Motor neuron (in vitro differentiated cells): ENCODE measurements at regions not wholly inside any gene's neighbourhood (a gene's known extent, or its start where the extent isn't known, plus 50 kb on each side); places are given as distances from the start of the nearest gene placed in this dataset.

Experiments used
- ATAC-seq, 8 experiments: fragments of 200-7000 bp; cut with Tn5 transposase; replicated peaks in 6 of 8; 2 replicates each; pipeline ENCODE4 v1.8.0; 2021; ENCODE audit warnings: mild to moderate bottlenecking in 8 of 8, moderate library complexity in 8 of 8
- H3K27ac ChIP-seq, 2 donors: fragments of 250-450 bp; sonication (Bioruptor Pico); 2 replicates each; pipeline ENCODE4 v1.9.0; 2021; ENCODE audit warnings: antibody characterized with exemption in 2 of 2, mild to moderate bottlenecking in 2 of 2, moderate library complexity in 1 of 2
- H3K4me1 ChIP-seq, 2 donors: fragments of 250-450 bp; sonication (Bioruptor Pico); replicated peaks in 1 of 2; 2 replicates each; pipeline ENCODE4 v1.6.1; 2021; ENCODE audit warnings: antibody characterized with exemption in 2 of 2, mild to moderate bottlenecking in 2 of 2, moderate library complexity in 1 of 2
- H3K4me3 ChIP-seq, 5 donors: fragments of 250-450 bp; sonication (Bioruptor Pico); 2 replicates each; pipeline ENCODE4 v1.9.0; 2021; ENCODE audit warnings: antibody characterized with exemption in 5 of 5, mild to moderate bottlenecking in 5 of 5, moderate library complexity in 4 of 5
- WGBS, 10 experiments: fragments of 450-650 bp; shearing (Covaris generic); methylation state at CpG; one replicate each; pipeline ENCODE4 v1.0.0; 2022; 5-methylcytosine and 5-hydroxymethylcytosine counted together
- in situ Hi-C, 9 experiments: fragments of 400-800 bp; cut with MboI; loops; one replicate each; pipeline ENCODE4 v1.15.0; 2021; ENCODE audit warnings: low sequenced_read_pairs in 9 of 9, low pct_unique_long_range_greater_than_20kb in 2 of 9; ENCODE audit not compliant: unreplicated experiment in 9 of 9

- 0 to 88% (median 44%) methylated on average over 1 of the region's 1 CpG; no CpG with 5 or more reads in 6 of the 10 experiments for WGBS, 10 experiments
- no peak overlapping the region for H3K4me3 ChIP-seq
- ATAC-seq, result peak in 4 of 8 experiments; percentile 48 to 60 (median 54)
- no peak overlapping the region for H3K27ac ChIP-seq
- in situ Hi-C loops, result no loop called here
- H3K4me1 ChIP-seq, result no peaks in the 10 kb centered on the region
Measured at GRCh38 chr2:114170070-114170469, 272.4 kb upstream of the DPP10 start.

- Histone ChIP-seq H3K4me3 (no peak overlapping the region), H3K27ac (no peak overlapping the region), H3K4me1 (no peaks in the 10 kb centered on the region)
- WGBS, 10 experiments, result 0 to 78% (median 65%) methylated on average over 1 of the region's 1 CpG
- ATAC-seq, result no peak
- in situ Hi-C loops, result no loop called here
Measured at GRCh38 chr2:114175507-114175906, 266.9 kb upstream of the DPP10 start.

GRCh38 chr2:114185501-114185900 lies 256.9 kb upstream of the DPP10 start:
- no peak for ATAC-seq
- Histone ChIP-seq H3K27ac (no peak overlapping the region), H3K4me1 (no peaks in the 10 kb centered on the region), H3K4me3 (no peak overlapping the region)
- in situ Hi-C loops, result no loop called here
- 0 to 100% (median 94%) methylated on average over 1 to 2 of the region's 2 CpGs; no CpG with 5 or more reads in 3 of the 10 experiments for WGBS, 10 experiments

- peak in 1 of 8 experiments; percentile 31 for ATAC-seq
- H3K4me3 ChIP-seq, result no peak overlapping the region
- WGBS, 10 experiments, result 0 to 100% (median 69%) methylated on average over 1 to 3 of the region's 5 CpGs; no CpG with 5 or more reads in 2 of the 10 experiments
- in situ Hi-C loops, result no loop called here
- H3K27ac ChIP-seq, result no peak overlapping the region
- no peaks in the 10 kb centered on the region for H3K4me1 ChIP-seq
Measured at GRCh38 chr2:114192362-114192761, 250.1 kb upstream of the DPP10 start.

GRCh38 chr2:114201781-114202180 lies 240.7 kb upstream of the DPP10 start:
- WGBS, 10 experiments, result 17 to 100% (median 73%) methylated on average over 1 to 3 of the region's 3 CpGs
- ATAC-seq, result no peak
- Histone ChIP-seq H3K4me3 (no peak overlapping the region), H3K27ac (no peak overlapping the region), H3K4me1 (no peaks in the 10 kb centered on the region)
- in situ Hi-C loops, result no loop called here

GRCh38 chr2:114203679-114204078 lies 238.8 kb upstream of the DPP10 start:
- 0 to 100% (median 40%) methylated on average over 1 of the region's 1 CpG; no CpG with 5 or more reads in 1 of the 10 experiments for whole genome bisulfite sequencing, 10 experiments
- ATAC-seq, result peak in 2 of 8 experiments; percentile 20 to 60
- H3K27ac ChIP-seq, result no peak overlapping the region
- in situ Hi-C loops, result no loop called here
- no peak overlapping the region for H3K4me3 ChIP-seq
- no peaks in the 10 kb centered on the region for H3K4me1 ChIP-seq

GRCh38 chr2:114213808-114214207 lies 228.6 kb upstream of the DPP10 start:
- Histone ChIP-seq H3K4me3 (no peak overlapping the region), H3K4me1 (peaks cover 3 to 23% of the 10 kb centered on the region in 2 donors), H3K27ac (no peak overlapping the region)
- in situ Hi-C loops, result no loop called here
- ATAC-seq, result no peak
- WGBS, 10 experiments, result 0 to 100% (median 60%) methylated on average over 1 to 3 of the region's 3 CpGs; no CpG with 5 or more reads in 1 of the 10 experiments

GRCh38 chr2:114218383-114218782 lies 224.1 kb upstream of the DPP10 start:
- ATAC-seq, result no peak
- in situ Hi-C loops, result no loop called here
- WGBS, 10 experiments, result 0 to 63% (median 4%) methylated on average over 1 to 2 of the region's 2 CpGs; no CpG with 5 or more reads in 6 of the 10 experiments
- Histone ChIP-seq H3K27ac (no peak overlapping the region), H3K4me3 (no peak overlapping the region), H3K4me1 (peaks cover 17 to 53% of the 10 kb centered on the region in 2 donors)

GRCh38 chr2:114219456-114219855 lies 223.0 kb upstream of the DPP10 start:
- H3K27ac ChIP-seq, result no peak overlapping the region
- no peak overlapping the region for H3K4me3 ChIP-seq
- no peak for ATAC-seq
- WGBS, 10 experiments, result 0 to 100% (median 80%) methylated on average over 1 of the region's 1 CpG; no CpG with 5 or more reads in 3 of the 10 experiments
- in situ Hi-C loops, result no loop called here
- peaks cover 17 to 53% of the 10 kb centered on the region in 2 donors for H3K4me1 ChIP-seq

- ATAC-seq, result peak in 5 of 8 experiments; percentile 37 to 98 (median 80)
- 0% methylated on average over 1 of the region's 1 CpG; no CpG with 5 or more reads in 2 of the 10 experiments for WGBS, 10 experiments
- H3K27ac ChIP-seq, result no peak overlapping the region
- in situ Hi-C loops, result no loop called here
- no peak overlapping the region for H3K4me3 ChIP-seq
- peaks cover 17 to 44% of the 10 kb centered on the region in 2 donors for H3K4me1 ChIP-seq
Measured at GRCh38 chr2:114222344-114222743, 220.1 kb upstream of the DPP10 start.

GRCh38 chr2:114231921-114232320 lies 210.5 kb upstream of the DPP10 start:
- Histone ChIP-seq H3K4me3 (no peak overlapping the region), H3K4me1 (no peaks in the 10 kb centered on the region), H3K27ac (no peak overlapping the region)
- in situ Hi-C loops, result no loop called here
- no peak for ATAC-seq

- 14 to 100% (median 93%) methylated on average over 1 to 2 of the region's 2 CpGs; no CpG with 5 or more reads in 1 of the 10 experiments for WGBS, 10 experiments
- Histone ChIP-seq H3K4me1 (peaks cover 4 to 26% of the 10 kb centered on the region in 2 donors), H3K4me3 (no peak overlapping the region), H3K27ac (no peak overlapping the region)
- in situ Hi-C loops, result no loop called here
- ATAC-seq, result no peak
Measured at GRCh38 chr2:114237331-114237730, 205.1 kb upstream of the DPP10 start.

- in situ Hi-C loops, result no loop called here
- H3K4me1 ChIP-seq, result peaks cover 4 to 26% of the 10 kb centered on the region in 2 donors
- no peak overlapping the region for H3K4me3 ChIP-seq
- H3K27ac ChIP-seq, result no peak overlapping the region
- peak in 4 of 8 experiments; percentile 41 to 57 (median 48) for ATAC-seq
- 0 to 85% (median 57%) methylated on average over 1 to 3 of the region's 3 CpGs for WGBS, 10 experiments
Measured at GRCh38 chr2:114238910-114239559, 203.4 kb upstream of the DPP10 start.

GRCh38 chr2:114248648-114249047 lies 193.8 kb upstream of the DPP10 start:
- in situ Hi-C loops, result no loop called here
- WGBS, 10 experiments, result 0 to 22% (median 7%) methylated on average over 1 to 3 of the region's 3 CpGs; no CpG with 5 or more reads in 4 of the 10 experiments
- H3K4me3 ChIP-seq, result no peak overlapping the region
- peak in 3 of 8 experiments; percentile 52 to 61 (median 59) for ATAC-seq
- peaks cover 14 to 37% of the 10 kb centered on the region in 2 donors for H3K4me1 ChIP-seq
- H3K27ac ChIP-seq, result no peak overlapping the region
